Neural progenitor cell (in vitro differentiated cells): ENCODE measurements at regions not wholly inside any gene's neighbourhood (a gene's known extent, or its start where the extent isn't known, plus 50 kb on each side); places are given as distances from the start of the nearest gene placed in this dataset.
A peak's percentile ranks its signal among the peaks of the same experiment; 100 is the strongest.

Source experiments
- DNase-seq: peaks from one replicate; pipeline ENCODE4 v3.0.0-alpha.2; 2016; ENCODE audit warnings: low spot score
- H2AFZ ChIP-seq: fragments of 200-600 bp; sonication (generic); replicated peaks from 2 replicates; pipeline ENCODE4 v1.6.1; 2016; ENCODE audit warnings: antibody characterized with exemption
- H3F3A ChIP-seq: fragments of 200-600 bp; sonication (generic); 2 replicates; pipeline ENCODE4 v1.6.1; 2016; ENCODE audit warnings: antibody characterized with exemption, low read depth
- H3K27ac ChIP-seq: fragments of 200-600 bp; sonication (generic); 2 replicates; pipeline ENCODE4 v1.5.1; 2016; ENCODE audit warnings: mild to moderate bottlenecking
- H3K27me3 ChIP-seq: fragments of 200-600 bp; sonication (generic); 2 replicates; pipeline ENCODE4 v1.6.1; 2016; ENCODE audit warnings: mild to moderate bottlenecking, moderate library complexity
- H3K36me3 ChIP-seq: fragments of 200-600 bp; sonication (generic); 2 replicates; pipeline ENCODE4 v1.5.1; 2016
- H3K4me1 ChIP-seq: fragments of 200-600 bp; sonication (generic); 2 replicates; pipeline ENCODE4 v1.6.1; 2016; ENCODE audit warnings: mixed run types
- H3K4me2 ChIP-seq: fragments of 200-600 bp; sonication (generic); 2 replicates; pipeline ENCODE4 v1.6.1; 2016
- H3K4me3 ChIP-seq: fragments of 200-600 bp; sonication (generic); 2 replicates; pipeline ENCODE4 v1.5.1; 2016
- H3K79me2 ChIP-seq: fragments of 200-600 bp; sonication (generic); 2 replicates; pipeline ENCODE4 v1.6.1; 2016; ENCODE audit warnings: low read depth
- H3K9ac ChIP-seq: fragments of 200-600 bp; sonication (generic); 2 replicates; pipeline ENCODE4 v1.6.1; 2016
- H3K9me3 ChIP-seq: fragments of 200-600 bp; sonication (generic); 2 replicates; pipeline ENCODE4 v1.5.1; 2016; ENCODE audit warnings: low read depth
- H4K20me1 ChIP-seq: fragments of 200-600 bp; sonication (generic); 2 replicates; pipeline ENCODE4 v1.6.1; 2016; ENCODE audit warnings: low read depth
- H3K27ac Mint-ChIP-seq: 3 replicates; pipeline ENCODE4 v1.8.0; 2021; ENCODE audit warnings: mixed read lengths
- H3K27me3 Mint-ChIP-seq: 2 replicates; pipeline ENCODE4 v1.8.0; 2022; ENCODE audit warnings: low read depth, mild to moderate bottlenecking, inconsistent platforms, moderate library complexity, mixed read lengths; ENCODE audit not compliant: insufficient read depth
- H3K36me3 Mint-ChIP-seq: 3 replicates; pipeline ENCODE4 v1.8.0; 2021; ENCODE audit warnings: mixed read lengths
- H3K4me1 Mint-ChIP-seq: 3 replicates; pipeline ENCODE4 v1.8.0; 2021; ENCODE audit warnings: mixed read lengths
- H3K4me3 Mint-ChIP-seq: 3 replicates; pipeline ENCODE4 v1.8.0; 2021; ENCODE audit warnings: mild to moderate bottlenecking, moderate library complexity, mixed read lengths
- H3K9me3 Mint-ChIP-seq: 3 replicates; pipeline ENCODE4 v1.8.0; 2020; ENCODE audit warnings: mixed read lengths
- EZH2 ChIP-seq: fragments of 200-600 bp; sonication (generic); IDR thresholded peaks from 2 replicates; pipeline ENCODE4 v1.6.1; 2017; ENCODE audit warnings: antibody characterized with exemption, mild to moderate bottlenecking, moderate library complexity
- EZH2phosphoT487 ChIP-seq: fragments of 200-600 bp; sonication (generic); IDR thresholded peaks from 2 replicates; pipeline ENCODE4 v1.6.1; 2017; ENCODE audit warnings: antibody characterized with exemption
- TF ChIP-seq, protein P1 (sequence below): fragments of 200-600 bp; sonication (generic); IDR thresholded peaks from 2 replicates; pipeline ENCODE4 v1.5.1; 2017; ENCODE audit warnings: antibody characterized with exemption, mild to moderate bottlenecking

GRCh38 chr11:20243974-20244373, 83.7 kb upstream of the DBX1 start:
- Mint-ChIP-seq H3K4me1 (peaks cover 29% of the 10 kb centered on the region), H3K27me3 (peaks cover 22% of the 10 kb centered on the region), H3K4me3 (no peak overlapping the region), H3K9me3 (peaks cover 13% of the 10 kb centered on the region), H3K27ac (no peak overlapping the region), H3K36me3 (peaks cover 3% of the 10 kb centered on the region)
- H3K36me3 ChIP-seq: peaks cover 10% of the 10 kb centered on the region
- DNase-seq: no peak
- no peak overlapping the region for H3K27ac ChIP-seq
- H4K20me1 ChIP-seq: no peaks in the 10 kb centered on the region
- no peaks in the 10 kb centered on the region for H3K79me2 ChIP-seq
- peaks cover 38% of the 10 kb centered on the region for H3F3A ChIP-seq
- peaks cover 43% of the 10 kb centered on the region for H3K4me1 ChIP-seq
- H3K4me3 ChIP-seq: no peak overlapping the region
- no peak overlapping the region for H3K4me2 ChIP-seq
- TF ChIP-seq, protein P1, sequence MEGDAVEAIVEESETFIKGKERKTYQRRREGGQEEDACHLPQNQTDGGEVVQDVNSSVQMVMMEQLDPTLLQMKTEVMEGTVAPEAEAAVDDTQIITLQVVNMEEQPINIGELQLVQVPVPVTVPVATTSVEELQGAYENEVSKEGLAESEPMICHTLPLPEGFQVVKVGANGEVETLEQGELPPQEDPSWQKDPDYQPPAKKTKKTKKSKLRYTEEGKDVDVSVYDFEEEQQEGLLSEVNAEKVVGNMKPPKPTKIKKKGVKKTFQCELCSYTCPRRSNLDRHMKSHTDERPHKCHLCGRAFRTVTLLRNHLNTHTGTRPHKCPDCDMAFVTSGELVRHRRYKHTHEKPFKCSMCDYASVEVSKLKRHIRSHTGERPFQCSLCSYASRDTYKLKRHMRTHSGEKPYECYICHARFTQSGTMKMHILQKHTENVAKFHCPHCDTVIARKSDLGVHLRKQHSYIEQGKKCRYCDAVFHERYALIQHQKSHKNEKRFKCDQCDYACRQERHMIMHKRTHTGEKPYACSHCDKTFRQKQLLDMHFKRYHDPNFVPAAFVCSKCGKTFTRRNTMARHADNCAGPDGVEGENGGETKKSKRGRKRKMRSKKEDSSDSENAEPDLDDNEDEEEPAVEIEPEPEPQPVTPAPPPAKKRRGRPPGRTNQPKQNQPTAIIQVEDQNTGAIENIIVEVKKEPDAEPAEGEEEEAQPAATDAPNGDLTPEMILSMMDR: peak; percentile 53
- TF ChIP-seq EZH2: no peak
- no peak overlapping the region for H2AFZ ChIP-seq
- no peaks in the 10 kb centered on the region for H3K9me3 ChIP-seq
- no peaks in the 10 kb centered on the region for H3K27me3 ChIP-seq
- H3K9ac ChIP-seq: no peak overlapping the region

DNA sequence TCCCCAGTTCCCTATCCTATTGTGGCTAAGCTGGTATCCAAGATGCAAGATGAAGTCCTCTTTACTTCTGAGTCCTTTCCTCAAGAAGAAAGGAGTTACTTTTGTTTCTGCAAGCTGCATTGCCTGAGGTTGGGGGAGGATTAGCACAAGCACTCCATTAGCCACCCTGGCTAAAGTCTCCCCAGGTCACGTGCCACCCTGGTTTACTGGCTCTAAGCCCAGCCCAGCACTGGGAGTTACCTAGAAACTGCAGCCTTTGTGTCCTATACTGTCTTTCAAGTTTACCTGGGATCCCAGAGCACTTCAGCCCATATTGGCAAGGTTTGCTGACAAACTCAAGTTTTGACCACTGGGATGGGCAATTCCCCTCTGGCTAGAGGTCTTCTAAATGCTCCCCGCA, 78.4 kb upstream of the DBX1 start:
- Mint-ChIP-seq H3K4me3 (no peak overlapping the region), H3K36me3 (peaks cover 6% of the 10 kb centered on the region), H3K4me1 (peaks cover 3% of the 10 kb centered on the region), H3K27me3 (peaks cover 2% of the 10 kb centered on the region), H3K9me3 (peaks cover 35% of the 10 kb centered on the region), H3K27ac (no peak overlapping the region)
- Histone ChIP-seq H3K36me3 (peaks cover 20% of the 10 kb centered on the region), H3K4me1 (peaks cover 18% of the 10 kb centered on the region), H3K9ac (no peak overlapping the region), H3K4me2 (no peak overlapping the region), H3K4me3 (no peak overlapping the region), H3K27ac (no peak overlapping the region), H4K20me1 (no peaks in the 10 kb centered on the region), H3K9me3 (peaks cover 14% of the 10 kb centered on the region), H3F3A (peaks cover 10% of the 10 kb centered on the region), H2AFZ (no peak overlapping the region), H3K79me2 (no peaks in the 10 kb centered on the region), H3K27me3 (no peaks in the 10 kb centered on the region)
- DNase-seq: no peak
- TF ChIP-seq EZH2phosphoT487: no peak
- no peak for TF ChIP-seq EZH2
- TF ChIP-seq, protein P1: no peak

DNA sequence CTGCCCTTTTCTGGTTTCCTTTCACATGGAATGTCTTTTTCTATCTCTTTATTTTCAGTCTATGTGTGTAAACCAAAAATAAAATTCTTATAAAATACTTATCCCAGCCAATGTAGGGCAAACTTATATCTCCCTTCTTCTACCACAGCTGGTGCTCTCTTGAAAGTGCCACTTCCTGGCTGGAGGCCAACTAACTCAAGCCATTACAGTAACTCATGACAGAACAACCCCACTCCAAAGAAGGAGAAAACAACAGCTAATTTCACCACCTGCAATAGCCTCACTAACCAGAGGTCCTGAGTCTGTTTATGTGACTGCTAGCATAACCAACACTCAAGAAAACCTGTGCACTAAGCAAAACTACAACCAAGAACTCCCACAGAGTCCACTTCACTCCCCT, 74.9 kb upstream of the DBX1 start:
- Mint-ChIP-seq H3K36me3 (peaks cover 4% of the 10 kb centered on the region), H3K4me1 (no peaks in the 10 kb centered on the region), H3K4me3 (no peak overlapping the region), H3K27me3 (peaks cover 3% of the 10 kb centered on the region), H3K27ac (no peak overlapping the region), H3K9me3 (peaks cover 35% of the 10 kb centered on the region)
- peaks cover 13% of the 10 kb centered on the region for H3K36me3 ChIP-seq
- H3K27ac ChIP-seq: no peak overlapping the region
- H3K4me3 ChIP-seq: no peak overlapping the region
- TF ChIP-seq, protein P1: no peak
- TF ChIP-seq EZH2phosphoT487 (no peak), EZH2 (no peak)
- H4K20me1 ChIP-seq: no peaks in the 10 kb centered on the region
- DNase-seq: no peak
- no peaks in the 10 kb centered on the region for H3K79me2 ChIP-seq
- H3K27me3 ChIP-seq: no peaks in the 10 kb centered on the region
- no peak overlapping the region for H3K9ac ChIP-seq
- H3F3A ChIP-seq: no peaks in the 10 kb centered on the region
- peaks cover 17% of the 10 kb centered on the region for H3K9me3 ChIP-seq
- peak overlapping the region; percentile 23 for H2AFZ ChIP-seq
- peaks cover 9% of the 10 kb centered on the region for H3K4me1 ChIP-seq
- no peak overlapping the region for H3K4me2 ChIP-seq

- DNase-seq: no peak
- Mint-ChIP-seq H3K36me3 (peaks cover 7% of the 10 kb centered on the region), H3K9me3 (peaks cover 33% of the 10 kb centered on the region), H3K27me3 (peaks cover 13% of the 10 kb centered on the region), H3K4me1 (no peaks in the 10 kb centered on the region), H3K27ac (no peak overlapping the region), H3K4me3 (no peak overlapping the region)
- no peak overlapping the region for H3K4me3 ChIP-seq
- H3K9me3 ChIP-seq: peaks cover 5% of the 10 kb centered on the region
- TF ChIP-seq, protein P1: no peak
- no peak for TF ChIP-seq EZH2phosphoT487
- TF ChIP-seq EZH2: no peak
- no peak overlapping the region for H3K9ac ChIP-seq
- H3K4me1 ChIP-seq: peaks cover 6% of the 10 kb centered on the region
- no peaks in the 10 kb centered on the region for H4K20me1 ChIP-seq
- no peak overlapping the region for H2AFZ ChIP-seq
- peaks cover 10% of the 10 kb centered on the region for H3K36me3 ChIP-seq
- H3K27ac ChIP-seq: no peak overlapping the region
- peaks cover 3% of the 10 kb centered on the region for H3K27me3 ChIP-seq
- no peaks in the 10 kb centered on the region for H3K79me2 ChIP-seq
- no peak overlapping the region for H3K4me2 ChIP-seq
- no peaks in the 10 kb centered on the region for H3F3A ChIP-seq
Measured at GRCh38 chr11:20227631-20228030, 67.4 kb upstream of the DBX1 start.
